Bronchial epithelial cell (primary cell): ENCODE measurements at regions not wholly inside any gene's neighbourhood (a gene's known extent, or its start where the extent isn't known, plus 50 kb on each side); places are given as distances from the start of the nearest gene placed in this dataset.

Experiments used
- DNase-seq: peaks from one replicate; pipeline ENCODE4 v3.0.0-alpha.2; 2010; ENCODE audit warnings: low read depth
- FAIRE-seq: peaks from 2 replicates; lab custom pipeline; 2011; peaks lifted over from hg19 to GRCh38; lab: Jason Lieb, UNC
- H3K27me3 ChIP-seq: 2 replicates; pipeline ENCODE4 v1.5.1; 2011; ENCODE audit warnings: low read length; ENCODE audit not compliant: control insufficient read depth, insufficient read depth
- H3K36me3 ChIP-seq: 2 replicates; pipeline ENCODE4 v1.5.1; 2011; ENCODE audit warnings: low read length; ENCODE audit not compliant: control insufficient read depth, insufficient read depth
- H3K4me3 ChIP-seq: 2 replicates; pipeline ENCODE4 v1.5.1; 2011; ENCODE audit warnings: mild to moderate bottlenecking, low read depth, low read length, control low read depth
- TF ChIP-seq, protein P1 (sequence below): IDR thresholded peaks from 2 replicates; pipeline ENCODE4 v1.5.1; 2011; ENCODE audit warnings: mild to moderate bottlenecking, moderate library complexity, low read length, control low read depth, inconsistent platforms; ENCODE audit not compliant: insufficient read depth, severe bottlenecking

GRCh38 chr22:27620367-27621154 lies 181.0 kb downstream of the MN1 start:
- TF ChIP-seq, protein P1, sequence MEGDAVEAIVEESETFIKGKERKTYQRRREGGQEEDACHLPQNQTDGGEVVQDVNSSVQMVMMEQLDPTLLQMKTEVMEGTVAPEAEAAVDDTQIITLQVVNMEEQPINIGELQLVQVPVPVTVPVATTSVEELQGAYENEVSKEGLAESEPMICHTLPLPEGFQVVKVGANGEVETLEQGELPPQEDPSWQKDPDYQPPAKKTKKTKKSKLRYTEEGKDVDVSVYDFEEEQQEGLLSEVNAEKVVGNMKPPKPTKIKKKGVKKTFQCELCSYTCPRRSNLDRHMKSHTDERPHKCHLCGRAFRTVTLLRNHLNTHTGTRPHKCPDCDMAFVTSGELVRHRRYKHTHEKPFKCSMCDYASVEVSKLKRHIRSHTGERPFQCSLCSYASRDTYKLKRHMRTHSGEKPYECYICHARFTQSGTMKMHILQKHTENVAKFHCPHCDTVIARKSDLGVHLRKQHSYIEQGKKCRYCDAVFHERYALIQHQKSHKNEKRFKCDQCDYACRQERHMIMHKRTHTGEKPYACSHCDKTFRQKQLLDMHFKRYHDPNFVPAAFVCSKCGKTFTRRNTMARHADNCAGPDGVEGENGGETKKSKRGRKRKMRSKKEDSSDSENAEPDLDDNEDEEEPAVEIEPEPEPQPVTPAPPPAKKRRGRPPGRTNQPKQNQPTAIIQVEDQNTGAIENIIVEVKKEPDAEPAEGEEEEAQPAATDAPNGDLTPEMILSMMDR, result no peak
- DNase-seq (peak; percentile 41), FAIRE-seq (peak; percentile 93)
- peaks cover 2% of the 10 kb centered on the region for H3K27me3 ChIP-seq
- H3K36me3 ChIP-seq, result no peaks in the 10 kb centered on the region
- H3K4me3 ChIP-seq, result no peak overlapping the region

DNA sequence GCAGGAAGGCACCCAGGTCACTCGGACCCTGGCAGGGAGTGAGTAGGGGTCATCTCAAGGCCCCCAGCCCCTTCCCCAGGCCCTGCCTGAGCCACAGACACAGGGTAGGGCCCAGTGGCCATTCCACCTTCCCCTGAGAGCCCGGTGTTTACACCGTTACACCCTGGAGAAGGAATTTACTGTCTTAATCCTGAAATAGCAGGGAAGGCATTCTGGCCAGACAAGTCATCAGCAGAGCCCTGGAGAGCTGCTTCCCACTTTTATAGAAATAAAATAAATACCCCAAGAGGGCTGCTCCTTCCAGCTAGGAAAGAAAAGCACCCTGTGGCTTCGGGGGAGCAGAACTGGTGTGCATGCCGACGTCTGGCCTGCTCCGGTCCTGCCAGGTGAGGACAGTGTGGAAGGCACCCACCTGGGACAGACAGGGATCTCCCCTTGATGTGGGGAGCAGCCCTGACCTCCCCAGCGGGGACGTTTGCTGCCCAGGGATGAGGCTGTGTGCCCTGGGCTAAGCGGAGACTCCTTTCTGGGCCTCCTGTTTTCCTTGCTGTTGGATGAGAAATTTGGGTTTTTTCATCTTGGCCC lies 180.0 kb downstream of the MN1 start:
- DNase-seq (no peak), FAIRE-seq (no peak)
- Histone ChIP-seq H3K4me3 (no peak overlapping the region), H3K27me3 (peaks cover 2% of the 10 kb centered on the region), H3K36me3 (no peaks in the 10 kb centered on the region)
- TF ChIP-seq, protein P1, result no peak

DNA sequence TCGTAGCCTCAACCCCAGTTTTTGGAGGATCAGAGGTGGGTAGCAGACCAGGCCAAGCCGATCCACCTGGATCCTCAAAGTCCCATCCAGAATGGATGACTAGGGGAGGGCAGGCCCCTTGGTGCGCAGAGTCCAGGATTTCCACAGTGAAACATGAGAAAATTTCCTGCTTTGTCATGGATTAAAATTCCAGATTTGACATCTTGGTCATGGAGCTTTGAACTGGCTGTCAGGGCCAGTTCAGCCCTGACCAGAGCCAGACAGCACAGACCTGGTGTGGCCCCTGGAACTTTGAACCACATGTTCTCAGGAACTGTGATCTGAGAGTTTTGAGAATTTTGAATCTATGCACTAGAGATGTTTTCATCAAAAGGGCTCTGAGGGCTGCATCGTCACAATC lies 177.5 kb downstream of the MN1 start:
- H3K36me3 ChIP-seq, result no peaks in the 10 kb centered on the region
- no peak overlapping the region for H3K4me3 ChIP-seq
- FAIRE-seq (peak; percentile 60), DNase-seq (no peak)
- TF ChIP-seq, protein P1, result no peak
- H3K27me3 ChIP-seq, result peaks cover 2% of the 10 kb centered on the region

- TF ChIP-seq, protein P1, result no peak
- Histone ChIP-seq H3K4me3 (no peak overlapping the region), H3K36me3 (no peaks in the 10 kb centered on the region), H3K27me3 (peaks cover 1% of the 10 kb centered on the region)
- FAIRE-seq (no peak), DNase-seq (no peak)
These were observed 176.9 kb downstream of the MN1 start for GRCh38 chr22:27624705-27625104.

DNA sequence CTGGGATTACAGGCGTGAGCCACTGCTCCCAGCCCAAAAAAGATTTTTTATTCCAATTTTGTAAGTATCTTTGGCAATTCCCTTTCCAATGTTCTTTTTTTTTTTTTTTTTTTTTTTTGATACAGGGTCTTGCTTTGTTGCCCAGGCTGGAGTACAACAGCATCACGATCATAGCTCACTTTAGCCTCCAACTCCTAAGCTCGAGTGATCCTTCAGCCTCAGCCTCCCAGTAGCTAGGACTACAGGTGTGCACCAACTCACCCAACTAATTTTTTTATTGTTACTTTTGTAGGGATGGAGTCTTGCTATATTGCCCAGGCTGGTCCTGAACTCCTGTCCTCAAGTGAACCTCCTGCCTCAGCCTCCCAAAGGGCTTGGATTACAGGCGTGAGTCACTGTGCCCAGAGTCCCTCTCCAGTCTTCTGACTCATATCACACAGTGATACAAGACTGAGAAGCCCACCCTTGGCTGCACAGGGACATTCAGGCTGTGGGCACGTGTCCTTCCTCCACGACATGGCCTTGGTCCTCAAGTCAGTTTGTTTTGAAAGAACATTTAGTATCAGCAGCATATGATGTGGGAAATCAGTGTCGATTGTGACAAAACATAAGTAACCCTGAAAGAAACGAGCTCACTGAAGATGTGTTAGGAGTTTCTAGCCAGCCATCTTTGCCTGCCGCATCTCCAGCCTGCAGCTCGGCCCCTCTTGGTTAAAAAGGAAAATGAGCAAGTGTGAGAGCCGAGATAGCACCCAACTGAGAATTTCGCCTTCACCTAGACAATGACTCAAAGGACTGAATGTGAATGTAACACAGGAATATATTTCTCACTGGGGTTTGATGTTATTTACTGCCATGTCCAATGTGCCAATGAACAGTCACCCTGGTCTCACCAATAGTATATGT lies 175.5 kb downstream of the MN1 start:
- no peaks in the 10 kb centered on the region for H3K36me3 ChIP-seq
- no peak for DNase-seq
- H3K27me3 ChIP-seq, result no peaks in the 10 kb centered on the region
- no peak for FAIRE-seq
- no peak overlapping the region for H3K4me3 ChIP-seq
- TF ChIP-seq, protein P1, result no peak
